ENCODE measurements at regions not wholly inside any gene's neighbourhood (a gene's known extent, or its start where the extent isn't known, plus 50 kb on each side); places are given as distances from the start of the nearest gene placed in this dataset.

DNA sequence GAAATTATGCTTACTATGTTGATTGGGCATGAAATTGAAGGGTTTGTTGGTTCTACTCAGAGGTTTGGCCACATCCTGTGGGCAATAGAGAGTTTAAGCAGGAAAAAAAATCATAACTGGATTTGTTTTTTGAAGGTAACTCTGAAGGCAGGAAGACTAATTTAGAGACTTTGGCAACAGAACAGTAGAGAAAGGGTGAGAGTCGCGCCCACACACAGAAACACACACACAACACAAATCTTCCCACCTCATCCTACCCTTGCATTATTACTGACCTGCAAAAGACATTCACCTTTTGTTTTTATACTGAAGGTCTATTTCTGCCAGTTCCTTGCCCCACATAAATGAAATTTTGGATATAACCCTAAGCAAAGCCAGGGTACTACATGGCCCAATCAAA, 270.6 kb downstream of the TBL1XR1 start:
- no peak overlapping the region for H3K4me2 ChIP-seq (ENCODE audit: control insufficient read depth, extremely low read depth, insufficient read depth, low read depth, low read length)
- dilution Hi-C loops (cut with MboI; ENCODE audit: extremely low pct_ligation_motif_present, low sequenced_read_pairs): loop anchor here (25.0 kb wide), 1 partner anchor 414 kb away; no protein-coding TSS in a partner anchor

DNA sequence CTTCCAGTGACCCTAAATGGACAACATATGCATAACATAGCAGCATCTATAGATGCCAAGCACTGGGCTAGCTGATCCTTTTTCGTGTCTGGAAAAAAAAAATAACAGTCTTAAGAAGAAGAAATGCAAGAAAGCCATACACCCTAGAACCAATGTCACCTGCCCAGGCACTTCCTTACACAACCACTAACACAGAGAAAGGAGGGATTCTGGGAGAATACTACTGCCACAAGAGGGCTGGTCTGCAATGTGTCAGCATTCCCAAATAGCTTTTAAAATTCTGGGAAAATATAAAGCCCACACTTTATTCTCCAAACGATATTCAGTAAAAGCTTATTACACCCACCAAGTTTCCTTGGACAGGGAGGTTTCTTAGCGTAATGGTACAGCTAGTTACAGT, 271.2 kb downstream of the TBL1XR1 start:
- Histone ChIP-seq H2AFZ (ENCODE audit: control insufficient read depth, low read length) (no peak overlapping the region), H3K4me1 (ENCODE audit: control insufficient read depth, extremely low read depth, insufficient read depth, low read length) (no peaks in the 10 kb centered on the region), H3K36me3 (ENCODE audit: control insufficient read depth in 2 of 2, extremely low read depth in 1 of 2, insufficient read depth in 2 of 2, low read length in 2 of 2) (no peaks in the 10 kb centered on the region), H4K20me1 (ENCODE audit: control insufficient read depth, extremely low read depth, insufficient read depth, low read length) (no peaks in the 10 kb centered on the region), H3K9ac (ENCODE audit: control insufficient read depth, extremely low read depth, insufficient read depth, low read length) (no peak overlapping the region), H3K27me3 (ENCODE audit: control insufficient read depth, extremely low read depth, insufficient read depth, low read length) (no peaks in the 10 kb centered on the region), H3K79me2 (ENCODE audit: control insufficient read depth, insufficient read depth, low read length) (no peaks in the 10 kb centered on the region), H3K9me1 (ENCODE audit: control insufficient read depth, extremely low read depth, insufficient read depth, low read length) (no peaks in the 10 kb centered on the region), H3K9me3 (ENCODE audit: control insufficient read depth, low read depth, low read length) (no peaks in the 10 kb centered on the region), H3K4me3 (ENCODE audit: control insufficient read depth in 2 of 3, extremely low read depth in 1 of 3, insufficient read depth in 2 of 3, low read depth in 1 of 3, low read length in 3 of 3) (no peak overlapping the region), H3K4me2 (ENCODE audit: control insufficient read depth, extremely low read depth, insufficient read depth, low read depth, low read length) (no peak overlapping the region), H3K27ac (ENCODE audit: control insufficient read depth, insufficient read depth, low read length) (no peak overlapping the region)
- DNase-seq (ENCODE audit: low read depth, low spot score) (no peak), FAIRE-seq (no peak)
- no peak for TF ChIP-seq EZH2 (IDR thresholded peaks at IDR 0.05; ENCODE audit: low read length)
- TF ChIP-seq, protein P1, sequence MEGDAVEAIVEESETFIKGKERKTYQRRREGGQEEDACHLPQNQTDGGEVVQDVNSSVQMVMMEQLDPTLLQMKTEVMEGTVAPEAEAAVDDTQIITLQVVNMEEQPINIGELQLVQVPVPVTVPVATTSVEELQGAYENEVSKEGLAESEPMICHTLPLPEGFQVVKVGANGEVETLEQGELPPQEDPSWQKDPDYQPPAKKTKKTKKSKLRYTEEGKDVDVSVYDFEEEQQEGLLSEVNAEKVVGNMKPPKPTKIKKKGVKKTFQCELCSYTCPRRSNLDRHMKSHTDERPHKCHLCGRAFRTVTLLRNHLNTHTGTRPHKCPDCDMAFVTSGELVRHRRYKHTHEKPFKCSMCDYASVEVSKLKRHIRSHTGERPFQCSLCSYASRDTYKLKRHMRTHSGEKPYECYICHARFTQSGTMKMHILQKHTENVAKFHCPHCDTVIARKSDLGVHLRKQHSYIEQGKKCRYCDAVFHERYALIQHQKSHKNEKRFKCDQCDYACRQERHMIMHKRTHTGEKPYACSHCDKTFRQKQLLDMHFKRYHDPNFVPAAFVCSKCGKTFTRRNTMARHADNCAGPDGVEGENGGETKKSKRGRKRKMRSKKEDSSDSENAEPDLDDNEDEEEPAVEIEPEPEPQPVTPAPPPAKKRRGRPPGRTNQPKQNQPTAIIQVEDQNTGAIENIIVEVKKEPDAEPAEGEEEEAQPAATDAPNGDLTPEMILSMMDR (optimal IDR thresholded peaks at IDR 0.05 in 1 of 3, IDR thresholded peaks at IDR 0.05 in 1 of 3, conservative IDR thresholded peaks at IDR 0.05 in 1 of 3; ENCODE audit: extremely low read depth in 1 of 3, insufficient read depth in 2 of 3, low read length in 3 of 3): no peak
- dilution Hi-C loops (cut with MboI; ENCODE audit: extremely low pct_ligation_motif_present, low sequenced_read_pairs): loop anchor here (25.0 kb wide), 1 partner anchor 414 kb away; no protein-coding TSS in a partner anchor

More for the DNA sequence above, 270.6 kb downstream of the TBL1XR1 start:
- FAIRE-seq: no peak
- Histone ChIP-seq H3K4me3 (ENCODE audit: control insufficient read depth in 2 of 3, extremely low read depth in 1 of 3, insufficient read depth in 2 of 3, low read depth in 1 of 3, low read length in 3 of 3) (no peak overlapping the region), H3K79me2 (ENCODE audit: control insufficient read depth, insufficient read depth, low read length) (no peaks in the 10 kb centered on the region), H3K27ac (ENCODE audit: control insufficient read depth, insufficient read depth, low read length) (no peak overlapping the region), H3K4me1 (ENCODE audit: control insufficient read depth, extremely low read depth, insufficient read depth, low read length) (no peaks in the 10 kb centered on the region), H3K9me3 (ENCODE audit: control insufficient read depth, low read depth, low read length) (no peaks in the 10 kb centered on the region), H4K20me1 (ENCODE audit: control insufficient read depth, extremely low read depth, insufficient read depth, low read length) (no peaks in the 10 kb centered on the region), H3K9ac (ENCODE audit: control insufficient read depth, extremely low read depth, insufficient read depth, low read length) (no peak overlapping the region), H2AFZ (ENCODE audit: control insufficient read depth, low read length) (no peak overlapping the region), H3K36me3 (ENCODE audit: control insufficient read depth in 2 of 2, extremely low read depth in 1 of 2, insufficient read depth in 2 of 2, low read length in 2 of 2) (no peaks in the 10 kb centered on the region), H3K27me3 (ENCODE audit: control insufficient read depth, extremely low read depth, insufficient read depth, low read length) (no peaks in the 10 kb centered on the region), H3K9me1 (ENCODE audit: control insufficient read depth, extremely low read depth, insufficient read depth, low read length) (no peaks in the 10 kb centered on the region)
- DNase-seq (ENCODE audit: low read depth, low spot score): no peak
- no peak for TF ChIP-seq EZH2 (IDR thresholded peaks at IDR 0.05; ENCODE audit: low read length)
- TF ChIP-seq, protein P1 (optimal IDR thresholded peaks at IDR 0.05 in 1 of 3, IDR thresholded peaks at IDR 0.05 in 1 of 3, conservative IDR thresholded peaks at IDR 0.05 in 1 of 3; ENCODE audit: extremely low read depth in 1 of 3, insufficient read depth in 2 of 3, low read length in 3 of 3): no peak
